NCI-H69 (cell line): ENCODE measurements at regions not wholly inside any gene's neighbourhood (a gene's known extent, or its start where the extent isn't known, plus 50 kb on each side); places are given as distances from the start of the nearest gene placed in this dataset.

ENCODE experiments used
- DNase-seq: peaks from one replicate; lab custom pipeline; 2025; lab: John Stamatoyannopoulos, UW

DNA sequence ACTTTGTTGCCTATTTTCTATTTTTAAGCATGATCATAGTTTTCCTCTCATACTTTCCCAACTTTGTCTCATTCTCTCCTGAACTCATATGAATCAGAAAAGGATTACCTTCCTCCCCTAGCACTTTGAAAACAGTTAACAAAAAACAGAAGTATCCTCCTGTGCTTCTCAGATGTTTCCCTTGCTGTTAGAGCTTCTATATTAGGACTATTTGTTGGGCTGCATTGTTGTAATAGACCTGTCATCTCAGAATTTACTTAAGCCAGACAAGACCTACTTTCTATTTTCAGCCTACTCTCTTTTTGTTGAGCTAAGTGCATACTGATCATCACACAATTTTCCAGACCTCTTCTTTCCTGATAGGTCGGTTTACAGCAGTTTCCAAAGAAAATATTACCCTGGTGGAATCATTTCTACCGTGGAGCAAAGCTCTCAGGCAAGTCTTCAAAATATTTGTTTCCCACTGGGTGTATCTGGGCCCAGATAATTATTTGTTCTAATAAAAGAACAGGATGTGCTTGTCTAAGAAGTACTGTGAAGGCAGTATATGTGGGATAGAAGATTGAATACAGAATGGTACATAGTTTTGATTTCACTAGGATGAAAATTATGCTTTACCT is 411.9 kb upstream of the KLF6 start:
- DNase-seq, result no peak

DNA sequence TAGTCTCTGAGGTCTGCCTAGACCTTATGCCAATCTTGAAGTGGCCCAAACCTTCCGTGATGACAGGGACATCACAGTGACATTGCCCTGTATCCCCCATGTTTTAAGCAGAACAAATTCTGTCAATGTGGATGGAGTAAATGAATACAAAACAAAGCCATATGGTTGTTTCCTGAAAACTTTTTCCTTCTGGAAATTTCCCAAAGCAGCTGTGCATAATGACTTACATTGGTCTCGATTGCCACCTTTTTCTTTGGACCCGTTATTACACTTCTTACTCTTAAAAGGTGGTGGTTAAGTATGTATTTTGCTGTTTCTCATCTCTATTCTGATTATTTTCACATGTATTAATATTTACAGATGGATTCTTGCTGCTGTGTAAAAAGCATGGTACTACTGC is 411.2 kb upstream of the KLF6 start:
- DNase-seq, result no peak

DNA sequence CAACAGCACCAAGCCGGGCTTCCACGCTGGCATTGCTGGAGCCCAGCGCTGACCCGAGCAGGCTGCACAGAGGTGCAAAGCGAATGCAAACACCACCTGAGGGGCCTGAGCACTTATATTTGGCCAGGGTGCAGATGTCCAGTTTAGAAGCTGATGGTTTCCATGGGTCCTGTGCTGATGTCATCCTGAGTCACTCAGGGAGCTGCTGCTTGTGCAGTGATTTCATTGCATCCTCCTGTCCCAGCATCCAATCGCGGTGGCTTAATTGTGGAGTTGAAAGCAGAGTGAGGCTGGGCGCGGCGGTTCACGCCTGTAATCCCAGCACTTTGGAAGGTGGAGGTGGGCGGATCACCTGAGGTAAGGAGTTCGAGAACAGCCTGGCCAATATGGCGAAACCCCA is 410.2 kb upstream of the KLF6 start:
- DNase-seq, result no peak

DNA sequence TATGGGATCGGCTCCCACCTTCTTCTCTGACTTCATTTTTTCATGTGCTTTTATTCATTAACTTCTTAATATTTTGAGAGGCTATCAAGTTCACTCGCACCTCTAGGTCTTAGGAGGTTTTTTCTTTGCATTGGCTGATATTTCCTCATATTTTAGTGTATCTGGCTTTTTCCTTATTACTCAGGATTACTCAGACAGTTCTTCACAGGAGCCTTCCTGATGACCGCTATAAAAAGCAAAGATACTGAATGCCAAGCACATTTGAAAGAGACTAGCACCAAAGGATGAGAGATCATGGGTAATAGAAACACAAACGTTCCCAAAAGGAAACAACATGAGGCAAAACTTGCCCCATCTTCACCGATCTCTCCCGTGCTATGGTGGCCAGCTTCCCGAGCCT is 409.2 kb upstream of the KLF6 start:
- DNase-seq, result no peak

DNA sequence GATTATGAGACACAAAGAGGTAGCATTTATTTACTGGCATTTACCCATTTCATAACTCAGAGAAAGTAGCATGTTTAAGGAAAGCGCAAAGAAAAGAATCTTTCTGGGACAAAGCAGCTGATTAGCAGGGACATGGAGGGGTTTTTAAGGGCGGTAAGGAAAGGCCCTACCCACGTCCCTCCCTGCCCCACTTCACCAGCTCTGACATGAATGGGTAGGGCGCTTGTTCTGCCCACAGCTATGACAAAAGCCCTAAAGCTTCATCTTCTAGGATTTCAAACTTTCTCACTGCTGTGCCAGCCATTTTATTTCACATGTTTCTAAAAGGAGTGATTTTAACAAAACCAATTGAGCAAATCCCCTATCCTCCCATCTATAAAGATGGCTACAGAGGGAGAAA is 406.9 kb upstream of the KLF6 start:
- no peak for DNase-seq

DNA sequence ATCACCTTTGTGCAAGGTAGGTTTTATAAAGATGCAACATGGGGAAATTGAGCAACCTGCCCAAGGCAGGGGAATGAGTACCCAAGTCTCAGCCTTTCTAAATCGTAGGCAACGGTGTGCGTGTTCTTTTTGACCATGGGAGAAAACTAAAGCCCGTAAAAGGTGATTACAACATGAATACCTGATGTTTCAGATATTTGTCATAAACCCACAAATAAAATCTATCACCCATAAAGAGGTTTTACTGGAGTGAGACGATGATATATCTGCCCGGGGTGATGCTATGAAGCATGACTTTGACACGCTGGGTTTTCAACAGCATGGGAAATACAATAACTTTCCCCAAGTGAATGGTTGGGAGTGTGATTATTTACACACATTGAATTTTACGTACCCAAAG is 406.3 kb upstream of the KLF6 start:
- no peak for DNase-seq

DNA sequence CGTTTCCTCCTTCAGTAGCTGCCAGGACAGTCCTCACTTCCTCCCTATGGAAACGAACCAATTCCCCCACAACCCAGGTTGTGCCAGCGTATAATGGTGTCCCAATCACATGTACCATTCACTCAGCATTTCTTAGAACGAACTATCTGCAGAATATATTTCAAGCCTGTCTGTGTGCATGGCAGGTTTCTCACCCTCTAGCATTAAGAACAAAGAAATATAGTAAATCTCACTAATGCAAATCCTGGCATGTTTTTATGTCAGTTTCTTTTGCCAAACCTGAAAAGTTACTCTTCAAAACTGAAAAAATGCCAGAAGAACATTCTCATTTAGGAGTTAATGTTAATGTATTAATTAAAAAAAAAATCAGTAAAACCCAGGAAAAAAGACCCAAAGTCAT is 405.9 kb upstream of the KLF6 start:
- DNase-seq, result no peak

DNA sequence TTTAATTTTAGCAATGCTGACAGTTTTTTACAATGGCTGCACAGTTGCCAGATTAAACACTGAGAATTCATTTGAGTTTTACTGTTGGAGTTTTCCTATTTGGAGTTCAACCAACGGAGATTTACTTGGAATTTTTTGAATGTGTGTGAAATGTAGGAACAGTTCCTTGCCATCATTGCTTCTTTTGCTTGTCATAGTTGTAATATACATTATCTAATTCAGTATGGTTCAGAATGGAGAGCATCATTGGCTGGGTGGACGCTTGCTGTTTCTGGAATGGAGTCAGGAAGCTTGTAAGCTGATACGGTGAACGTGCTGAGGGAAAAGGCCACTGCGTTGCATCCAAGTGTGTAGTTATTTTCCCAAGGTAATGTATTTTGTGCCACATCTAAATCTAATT is 404.3 kb upstream of the KLF6 start:
- no peak for DNase-seq

DNA sequence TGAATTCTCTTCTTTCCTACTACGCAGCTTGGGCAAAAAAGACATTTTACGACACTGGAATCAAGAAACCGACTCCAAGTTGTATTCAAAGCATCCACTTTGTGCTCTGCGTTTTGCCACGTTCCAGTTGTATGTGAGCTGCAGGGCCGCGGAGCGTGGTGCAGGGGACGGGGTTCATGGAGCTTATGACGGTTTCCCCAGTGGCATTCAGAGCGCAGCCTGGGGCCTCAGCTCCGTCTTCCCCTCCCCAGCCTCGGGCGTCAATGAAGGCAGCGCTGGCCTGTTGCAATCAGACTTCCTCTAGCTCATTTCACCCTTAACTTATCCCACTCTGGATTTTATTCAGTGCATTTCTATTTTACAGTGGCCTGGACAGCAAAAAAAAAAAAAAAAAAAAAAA is 403.4 kb upstream of the KLF6 start:
- DNase-seq, result no peak

DNA sequence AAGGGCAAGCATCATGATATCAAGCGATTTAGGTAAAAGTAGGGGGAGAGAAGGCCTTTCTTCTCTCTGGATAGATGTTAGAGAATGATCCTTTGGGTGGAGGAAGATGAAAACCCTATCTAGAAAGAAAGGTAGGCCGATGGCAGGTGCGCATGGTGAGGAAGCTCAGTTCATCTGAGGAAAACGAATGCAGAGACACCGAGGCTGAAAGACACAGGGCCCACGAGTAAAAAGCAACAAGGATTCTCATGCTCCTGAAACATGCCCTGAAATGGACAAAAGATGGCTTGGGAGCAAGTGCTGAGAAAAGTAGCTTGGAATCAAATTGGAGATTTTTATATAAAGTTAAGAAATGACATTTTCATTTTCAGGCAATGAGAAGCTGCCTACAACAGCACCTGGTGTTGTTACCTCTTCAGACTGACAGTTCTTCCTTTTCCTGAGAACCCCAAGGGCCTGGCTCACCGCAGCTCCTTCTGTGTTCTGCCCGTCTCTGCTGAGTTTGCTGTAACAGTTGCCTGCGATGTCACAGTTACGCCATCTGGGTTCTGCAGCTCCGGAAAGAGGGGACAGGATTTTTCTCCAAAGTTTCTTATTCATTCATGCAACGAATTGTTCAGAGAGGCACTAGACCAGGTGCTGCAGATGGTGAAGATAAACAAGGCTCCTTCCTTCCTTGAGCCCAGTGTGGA is 402.0 kb upstream of the KLF6 start:
- DNase-seq, result no peak

DNA sequence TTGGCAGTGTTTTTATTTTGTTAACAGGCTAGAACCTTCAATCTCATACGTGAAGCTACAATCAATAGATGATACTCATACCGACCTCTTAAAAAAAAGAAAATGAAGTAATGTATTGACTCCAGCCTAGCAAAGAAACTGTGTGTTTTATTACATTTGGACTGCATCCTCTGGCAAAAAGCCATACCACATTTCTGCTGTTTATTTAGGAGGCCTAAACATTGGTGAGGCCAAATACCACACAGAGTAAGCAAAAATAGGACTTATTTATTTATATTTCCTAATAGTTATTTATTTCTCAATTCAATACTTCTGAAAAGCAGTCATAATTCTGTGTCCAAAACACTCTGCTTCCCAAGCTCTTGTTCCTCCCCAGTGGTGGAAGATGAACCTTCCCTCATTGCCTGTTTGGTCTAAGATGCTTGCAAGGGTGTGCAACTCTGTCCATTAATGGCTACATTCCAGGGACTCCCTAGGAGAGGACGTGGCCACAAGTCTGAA is 398.8 kb upstream of the KLF6 start:
- no peak for DNase-seq

DNA sequence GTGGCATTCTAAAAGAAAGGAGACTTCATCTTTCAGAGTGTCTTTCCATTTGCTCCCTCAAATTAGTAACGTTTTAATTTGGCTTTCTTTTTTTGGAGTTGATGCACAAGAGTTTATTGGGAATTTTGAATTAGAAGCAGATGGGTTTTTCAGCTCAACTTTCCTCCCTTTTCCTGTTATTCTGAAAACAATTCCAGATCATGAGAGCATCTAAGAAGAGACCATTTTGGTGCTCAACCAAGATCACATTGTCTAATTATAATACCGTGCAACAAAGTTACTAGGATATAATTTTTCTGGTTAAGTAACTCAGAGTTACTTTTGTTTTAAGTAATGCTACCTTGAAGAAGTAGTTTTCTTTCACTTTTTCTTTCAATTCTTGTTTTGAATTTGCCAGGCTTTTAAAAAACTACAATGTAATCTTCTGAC is 396.6 kb upstream of the KLF6 start:
- no peak for DNase-seq

DNA sequence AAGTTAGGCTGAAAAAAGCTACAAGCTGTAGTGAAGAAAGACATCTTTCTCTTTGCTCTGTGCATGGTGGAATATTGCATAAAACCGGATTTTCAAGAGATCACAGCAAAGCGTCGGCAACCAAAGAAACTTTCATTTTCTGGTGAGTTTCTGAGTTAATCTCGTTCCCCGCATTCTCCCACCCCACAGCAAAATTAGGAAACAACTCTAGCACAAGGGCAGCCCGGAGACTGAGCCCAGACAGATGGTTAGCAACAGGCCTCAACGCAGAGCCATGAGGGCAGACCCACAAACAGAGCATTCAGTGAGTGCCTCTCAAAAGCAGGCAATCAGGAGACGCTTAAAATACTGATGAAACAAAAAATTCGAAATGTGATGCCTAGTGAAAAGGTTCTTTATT is 396.1 kb upstream of the KLF6 start:
- no peak for DNase-seq

DNA sequence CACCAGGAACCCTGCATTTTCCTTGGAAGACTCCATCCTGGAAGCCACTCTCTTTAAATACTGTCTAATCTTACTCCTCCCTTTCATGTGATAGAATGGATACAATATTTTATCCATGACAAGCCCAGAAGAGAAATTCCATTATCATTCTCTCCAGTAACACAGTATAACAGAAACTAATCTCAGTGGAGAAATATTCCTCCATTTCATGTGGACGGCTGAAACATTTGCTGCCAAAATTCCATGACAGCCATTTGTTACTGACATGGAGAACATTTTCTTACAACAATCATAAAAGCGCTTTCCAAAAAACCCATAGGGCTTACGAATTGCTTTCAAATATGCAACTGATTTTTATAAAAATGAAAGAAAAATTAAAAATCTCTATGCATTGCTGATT is 392.8 kb upstream of the KLF6 start:
- no peak for DNase-seq

DNA sequence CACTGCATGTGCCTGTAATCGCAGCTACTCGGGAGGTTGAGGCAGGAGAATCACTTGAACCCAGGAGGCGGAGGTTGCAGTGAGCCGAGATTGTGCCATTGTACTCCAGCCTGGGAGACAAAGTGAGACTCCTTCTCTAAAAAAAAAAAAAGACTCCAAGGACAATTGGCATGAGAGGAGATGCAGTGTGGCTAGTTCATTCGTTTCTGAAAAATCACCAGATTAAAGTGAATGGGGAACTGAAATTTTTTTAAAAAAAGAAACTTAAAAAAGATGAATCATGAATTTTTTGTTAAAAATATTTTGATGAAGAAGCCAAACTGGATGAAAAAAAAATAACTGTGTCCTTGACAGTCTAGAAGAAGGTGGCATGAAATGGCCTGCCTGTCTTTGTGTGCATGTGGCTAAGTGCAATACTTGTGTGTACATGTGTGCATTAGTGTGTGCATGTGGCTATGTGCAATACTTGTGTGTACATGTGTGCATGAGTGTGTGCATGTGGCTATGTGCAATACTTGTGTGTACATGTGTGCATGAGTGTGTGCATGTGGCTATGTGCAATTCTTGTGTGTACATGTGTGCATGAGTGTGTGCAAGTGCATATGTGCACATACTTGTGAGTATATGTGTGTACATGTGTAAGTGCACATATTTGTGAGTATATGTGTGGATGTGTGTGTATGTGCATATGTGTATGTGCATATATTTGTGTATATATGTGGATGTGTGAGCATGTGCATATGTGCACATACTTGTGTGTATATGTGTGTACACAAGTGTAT is 391.7 kb upstream of the KLF6 start:
- no peak for DNase-seq

DNA sequence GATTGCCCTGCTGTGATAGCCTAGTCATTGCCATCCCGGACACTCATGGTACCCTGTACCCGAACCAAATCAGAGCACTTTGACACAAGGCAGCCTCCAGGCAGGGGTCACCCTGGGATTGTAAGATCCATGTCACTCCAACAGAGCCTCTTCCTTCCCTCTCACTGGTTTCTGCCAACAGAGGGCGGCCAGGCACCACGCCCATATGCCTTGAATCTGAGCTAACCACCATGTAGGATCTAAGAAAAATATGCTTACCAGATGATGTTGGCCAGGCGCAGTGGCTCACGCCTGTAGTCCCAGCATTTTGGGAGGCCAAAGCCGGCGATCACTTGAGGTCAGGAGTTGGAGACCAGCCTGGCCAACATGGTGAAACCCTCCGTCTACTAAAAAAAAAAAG is 389.2 kb upstream of the KLF6 start:
- DNase-seq, result no peak

DNA sequence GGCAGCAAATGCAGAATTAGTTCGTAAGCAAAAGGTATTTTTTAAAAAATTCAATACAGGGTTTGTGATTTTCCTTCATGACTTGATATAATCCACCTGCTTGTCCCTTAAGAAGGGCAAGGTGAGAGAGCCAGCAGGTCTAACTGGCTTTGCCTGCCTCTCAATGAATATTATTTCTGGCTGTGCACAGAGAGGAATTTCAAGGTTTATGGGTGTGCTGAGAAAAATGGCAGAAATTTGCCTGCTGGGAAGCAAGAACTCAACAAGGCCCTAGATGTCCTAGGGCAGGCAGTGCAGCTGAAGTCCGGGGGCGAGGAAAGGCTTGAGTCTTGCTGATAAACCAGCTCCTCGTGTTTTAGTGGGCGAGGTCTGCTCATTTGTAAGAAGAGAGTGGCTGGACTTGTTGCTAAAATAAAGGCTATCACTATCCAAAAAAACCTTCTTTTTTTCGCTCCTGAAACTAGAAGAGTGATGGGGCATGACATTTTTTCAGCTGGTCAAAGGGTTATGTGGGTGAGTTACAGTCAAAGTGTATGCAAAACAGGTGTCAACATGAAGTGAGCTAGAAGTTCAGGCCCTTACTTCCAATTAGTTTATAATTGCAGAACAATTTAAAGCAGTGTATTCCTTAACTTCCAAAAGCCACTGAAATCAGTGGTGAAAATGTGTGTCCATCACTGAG is 385.8 kb upstream of the KLF6 start:
- no peak for DNase-seq

DNA sequence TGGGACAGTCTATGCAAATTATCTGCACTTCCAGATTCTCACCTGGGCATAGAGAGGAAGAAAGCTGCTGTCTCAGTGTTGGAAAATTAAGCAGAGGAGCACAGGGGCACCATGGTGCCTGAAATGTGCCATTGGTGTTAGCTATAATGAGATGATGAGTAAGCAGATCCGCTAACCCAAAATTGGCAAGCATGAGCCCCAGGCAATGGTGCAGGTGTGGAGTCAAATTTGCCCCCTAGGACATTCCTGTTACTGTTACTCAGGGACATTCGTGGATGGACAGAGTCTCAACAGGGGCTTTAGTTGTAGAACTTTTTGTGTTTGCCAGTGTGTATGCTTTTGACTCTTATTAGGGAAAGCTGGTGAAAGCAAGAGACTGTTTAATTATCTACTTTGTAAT is 385.2 kb upstream of the KLF6 start:
- DNase-seq, result no peak

DNA sequence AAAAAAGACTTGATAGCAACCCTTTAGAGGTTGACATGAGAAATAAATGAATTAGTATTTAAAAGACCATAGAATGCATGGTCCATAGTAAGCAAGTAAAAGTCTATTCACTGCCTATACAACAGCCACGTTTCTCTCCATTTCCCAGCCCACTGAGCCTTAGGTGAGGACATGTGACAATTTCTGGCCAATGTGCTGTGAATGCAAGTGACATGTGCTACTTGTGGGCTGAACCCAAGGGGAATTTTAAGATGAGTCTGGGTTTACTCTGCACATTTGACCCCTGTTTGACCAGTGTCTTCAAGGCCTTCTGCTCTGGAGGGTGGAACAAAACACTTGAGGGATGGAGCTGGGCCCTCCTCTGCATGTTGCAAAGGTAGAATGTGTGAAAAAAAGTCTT is 384.4 kb upstream of the KLF6 start:
- no peak for DNase-seq

DNA sequence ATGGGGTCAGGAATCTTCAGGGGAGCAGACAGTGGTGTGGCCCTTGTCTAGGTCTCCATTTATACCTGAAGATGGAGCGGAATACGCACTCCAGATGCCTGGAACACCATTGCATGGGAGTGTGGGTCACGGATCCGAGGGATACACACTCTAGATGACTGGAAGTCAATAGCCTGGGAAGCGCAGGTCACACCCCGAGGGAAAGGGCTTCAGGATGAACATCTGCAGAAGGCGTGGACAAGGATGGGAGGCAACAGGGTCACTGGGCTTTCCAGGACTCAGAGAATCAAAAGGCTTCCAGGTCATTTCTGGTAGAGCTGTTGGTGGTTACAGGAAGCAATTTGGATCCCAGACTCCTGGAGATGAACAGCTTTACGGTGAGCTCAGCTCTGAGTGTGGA is 382.2 kb upstream of the KLF6 start:
- DNase-seq, result no peak

DNA sequence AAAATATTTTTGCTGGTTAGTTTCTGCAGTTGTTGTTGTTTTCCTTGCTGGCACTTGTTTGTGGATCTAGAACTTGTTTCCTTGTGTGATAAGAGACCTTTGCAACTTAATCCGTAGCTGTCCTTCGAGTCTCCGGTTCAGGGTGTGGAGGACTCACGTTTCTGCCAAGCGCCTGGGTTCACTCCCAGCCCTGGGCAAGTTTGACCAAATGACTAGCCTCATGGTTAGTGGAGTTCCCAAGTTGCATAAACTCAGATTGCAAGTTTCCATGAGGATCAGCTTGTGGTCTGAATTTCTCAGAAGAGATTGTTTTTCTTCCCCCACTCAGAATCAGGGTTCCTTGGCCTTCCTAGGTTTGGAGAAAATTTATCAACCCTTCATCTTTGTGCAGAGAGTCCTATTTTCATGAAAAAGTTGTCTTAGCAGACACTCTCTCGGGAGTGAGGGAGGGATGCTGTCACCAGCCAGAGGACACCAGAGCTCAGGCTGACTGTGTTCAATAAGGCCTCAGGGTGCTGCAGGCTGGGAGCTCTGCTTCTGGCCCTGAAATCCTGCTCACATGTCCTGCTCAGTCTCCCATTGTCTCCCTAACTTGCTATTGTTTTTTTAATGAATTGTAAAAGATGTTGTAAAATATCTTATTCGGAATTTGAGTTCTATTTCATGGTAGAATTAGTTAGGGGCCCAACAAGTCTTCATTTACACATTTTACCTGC is 377.7 kb upstream of the KLF6 start:
- no peak for DNase-seq

DNA sequence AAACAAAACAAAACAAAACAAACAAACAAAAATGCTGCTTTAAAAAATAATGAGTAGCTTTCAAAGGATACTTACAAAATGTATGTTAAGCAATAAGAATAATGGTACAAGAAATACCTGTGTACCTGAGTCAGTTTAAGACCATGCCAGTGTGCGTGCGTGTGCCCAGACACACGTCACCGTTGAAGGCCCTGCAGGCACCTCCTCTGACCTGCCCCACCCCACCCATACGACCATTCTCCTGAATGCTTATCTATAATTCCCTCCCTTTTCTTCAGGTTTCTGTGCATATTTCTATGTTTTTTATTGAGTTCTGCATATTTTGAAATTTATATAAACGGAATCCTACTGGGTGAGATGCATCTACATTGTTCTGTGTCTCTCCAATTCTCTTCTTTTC is 374.2 kb upstream of the KLF6 start:
- DNase-seq, result no peak
